ENCODE measurements at regions not wholly inside any gene's neighbourhood (a gene's known extent, or its start where the extent isn't known, plus 50 kb on each side); places are given as distances from the start of the nearest gene placed in this dataset.

- H3K9me3 ChIP-seq (ENCODE audit: low read length): no peaks in the 10 kb centered on the region
- H3K9ac ChIP-seq (ENCODE audit: low read length): no peak overlapping the region
- no peaks in the 10 kb centered on the region for H3K27me3 ChIP-seq (ENCODE audit: control insufficient read depth in 1 of 2, insufficient read depth in 2 of 2, low read length in 2 of 2)
- no peaks in the 10 kb centered on the region for H3K36me3 ChIP-seq (ENCODE audit: insufficient read depth, low read length)
- no peaks in the 10 kb centered on the region for H3K4me1 ChIP-seq (ENCODE audit: insufficient read depth, low read length)
- H3K27ac ChIP-seq (ENCODE audit: low read depth, low read length): no peak overlapping the region
- no peak overlapping the region for H3K4me3 ChIP-seq (ENCODE audit: low read depth in 1 of 2, low read length in 2 of 2)
Measured at GRCh38 chr10:33684211-33684611, 349.7 kb upstream of the NRP1 start.

- Histone ChIP-seq H3K36me3 (ENCODE audit: insufficient read depth, low read length) (no peaks in the 10 kb centered on the region), H3K9ac (ENCODE audit: low read length) (no peak overlapping the region), H3K27me3 (ENCODE audit: control insufficient read depth in 1 of 2, insufficient read depth in 2 of 2, low read length in 2 of 2) (no peaks in the 10 kb centered on the region), H3K27ac (ENCODE audit: low read depth, low read length) (no peak overlapping the region), H3K4me3 (ENCODE audit: low read depth in 1 of 2, low read length in 2 of 2) (no peak overlapping the region), H3K4me1 (ENCODE audit: insufficient read depth, low read length) (no peaks in the 10 kb centered on the region), H3K9me3 (ENCODE audit: low read length) (no peaks in the 10 kb centered on the region)
Measured at GRCh38 chr10:33681595-33681994, 347.1 kb upstream of the NRP1 start.

GRCh38 chr10:33680036-33680435 lies 345.6 kb upstream of the NRP1 start:
- Histone ChIP-seq H3K27ac (ENCODE audit: low read depth, low read length) (no peak overlapping the region), H3K36me3 (ENCODE audit: insufficient read depth, low read length) (no peaks in the 10 kb centered on the region), H3K27me3 (ENCODE audit: control insufficient read depth in 1 of 2, insufficient read depth in 2 of 2, low read length in 2 of 2) (no peaks in the 10 kb centered on the region), H3K9me3 (ENCODE audit: low read length) (no peaks in the 10 kb centered on the region), H3K9ac (ENCODE audit: low read length) (no peak overlapping the region), H3K4me3 (ENCODE audit: low read depth in 1 of 2, low read length in 2 of 2) (no peak overlapping the region), H3K4me1 (ENCODE audit: insufficient read depth, low read length) (no peaks in the 10 kb centered on the region)

DNA sequence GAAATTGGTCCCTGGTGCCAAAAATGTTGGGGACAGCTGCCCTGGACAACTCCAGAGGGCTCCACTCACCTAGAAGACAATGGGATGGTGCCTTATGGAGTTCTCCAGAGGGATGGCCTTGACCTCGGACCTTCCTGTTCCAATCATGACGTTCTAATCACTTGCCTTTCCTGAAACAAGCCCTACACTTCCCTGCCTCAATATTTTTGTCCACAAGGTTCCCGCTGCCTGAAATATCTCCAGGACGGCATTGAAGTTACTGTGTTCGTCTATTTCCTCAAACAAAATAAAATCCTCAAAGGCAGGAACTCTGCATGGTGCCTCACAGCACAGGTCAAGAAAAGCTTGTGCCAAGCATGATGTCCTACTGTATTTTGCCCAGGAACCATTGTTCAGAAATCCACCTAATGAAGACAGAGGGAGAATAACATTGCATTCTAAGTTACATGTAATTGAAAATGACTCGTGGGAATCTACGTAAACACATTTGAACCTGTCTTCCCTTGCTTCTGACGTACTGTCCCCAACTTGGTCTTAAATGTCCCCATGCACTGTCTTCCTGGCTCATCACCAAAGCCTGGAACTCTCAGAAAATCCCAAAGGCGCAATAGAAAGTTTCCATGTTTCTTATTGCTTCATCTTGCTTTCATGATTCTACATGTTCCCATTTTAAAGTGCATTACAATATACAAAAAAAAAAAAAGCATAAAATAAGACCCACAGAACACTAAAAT lies 342.3 kb upstream of the NRP1 start:
- H3K4me3 ChIP-seq (ENCODE audit: low read depth in 1 of 2, low read length in 2 of 2): no peak overlapping the region
- no peak overlapping the region for H3K9ac ChIP-seq (ENCODE audit: low read length)
- H3K27me3 ChIP-seq (ENCODE audit: control insufficient read depth in 1 of 2, insufficient read depth in 2 of 2, low read length in 2 of 2): no peaks in the 10 kb centered on the region
- no peaks in the 10 kb centered on the region for H3K4me1 ChIP-seq (ENCODE audit: insufficient read depth, low read length)
- H3K27ac ChIP-seq (ENCODE audit: low read depth, low read length): no peak overlapping the region
- no peaks in the 10 kb centered on the region for H3K36me3 ChIP-seq (ENCODE audit: insufficient read depth, low read length)
- no peaks in the 10 kb centered on the region for H3K9me3 ChIP-seq (ENCODE audit: low read length)

GRCh38 chr10:33674986-33675599 lies 340.6 kb upstream of the NRP1 start:
- H3K4me3 ChIP-seq (ENCODE audit: low read depth in 1 of 2, low read length in 2 of 2): no peak overlapping the region
- H3K27ac ChIP-seq (ENCODE audit: low read depth, low read length): no peak overlapping the region
- H3K9ac ChIP-seq (ENCODE audit: low read length): no peak overlapping the region

DNA sequence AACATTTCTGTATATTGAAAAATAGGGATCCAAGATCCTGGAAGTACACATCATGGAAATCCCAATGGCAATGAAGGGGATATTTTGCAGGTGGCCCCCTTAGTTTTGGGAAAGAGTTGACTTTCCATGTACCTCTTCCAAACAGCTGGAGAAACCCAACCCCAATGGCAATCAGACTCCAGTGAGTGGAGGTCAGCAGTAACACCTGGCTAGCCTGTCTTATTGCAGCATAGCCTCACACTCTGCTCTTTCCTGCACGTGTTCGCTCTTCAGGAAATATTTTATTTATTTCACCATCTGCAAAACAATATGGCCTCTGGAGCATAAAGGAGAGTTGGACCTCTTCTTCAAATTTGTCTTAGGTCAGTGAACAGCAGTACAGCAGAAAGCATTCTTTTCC lies 340.0 kb upstream of the NRP1 start:
- Histone ChIP-seq H3K9me3 (ENCODE audit: low read length) (no peaks in the 10 kb centered on the region), H3K4me3 (ENCODE audit: low read depth in 1 of 2, low read length in 2 of 2) (no peak overlapping the region), H3K27me3 (ENCODE audit: control insufficient read depth in 1 of 2, insufficient read depth in 2 of 2, low read length in 2 of 2) (no peaks in the 10 kb centered on the region), H3K36me3 (ENCODE audit: insufficient read depth, low read length) (no peaks in the 10 kb centered on the region), H3K27ac (ENCODE audit: low read depth, low read length) (no peak overlapping the region), H3K9ac (ENCODE audit: low read length) (no peak overlapping the region), H3K4me1 (ENCODE audit: insufficient read depth, low read length) (no peaks in the 10 kb centered on the region)

More at GRCh38 chr10:33674986-33675599, 340.6 kb upstream of the NRP1 start:
- no peaks in the 10 kb centered on the region for H3K36me3 ChIP-seq (ENCODE audit: insufficient read depth, low read length)
- no peaks in the 10 kb centered on the region for H3K4me1 ChIP-seq (ENCODE audit: insufficient read depth, low read length)
- no peaks in the 10 kb centered on the region for H3K9me3 ChIP-seq (ENCODE audit: low read length)
- no peaks in the 10 kb centered on the region for H3K27me3 ChIP-seq (ENCODE audit: control insufficient read depth in 1 of 2, insufficient read depth in 2 of 2, low read length in 2 of 2)

GRCh38 chr10:33673839-33674415 lies 339.5 kb upstream of the NRP1 start:
- Histone ChIP-seq H3K9ac (ENCODE audit: low read length) (no peak overlapping the region), H3K4me1 (ENCODE audit: insufficient read depth, low read length) (no peaks in the 10 kb centered on the region), H3K27ac (ENCODE audit: low read depth, low read length) (no peak overlapping the region), H3K27me3 (ENCODE audit: control insufficient read depth in 1 of 2, insufficient read depth in 2 of 2, low read length in 2 of 2) (no peaks in the 10 kb centered on the region), H3K36me3 (ENCODE audit: insufficient read depth, low read length) (no peaks in the 10 kb centered on the region), H3K4me3 (ENCODE audit: low read depth in 1 of 2, low read length in 2 of 2) (no peak overlapping the region), H3K9me3 (ENCODE audit: low read length) (no peaks in the 10 kb centered on the region)

- no peaks in the 10 kb centered on the region for H3K36me3 ChIP-seq (ENCODE audit: insufficient read depth, low read length)
- no peak overlapping the region for H3K9ac ChIP-seq (ENCODE audit: low read length)
- H3K4me3 ChIP-seq (ENCODE audit: low read depth in 1 of 2, low read length in 2 of 2): no peak overlapping the region
- H3K9me3 ChIP-seq (ENCODE audit: low read length): no peaks in the 10 kb centered on the region
- H3K27ac ChIP-seq (ENCODE audit: low read depth, low read length): no peak overlapping the region
- H3K4me1 ChIP-seq (ENCODE audit: insufficient read depth, low read length): no peaks in the 10 kb centered on the region
- no peaks in the 10 kb centered on the region for H3K27me3 ChIP-seq (ENCODE audit: control insufficient read depth in 1 of 2, insufficient read depth in 2 of 2, low read length in 2 of 2)
Measured at GRCh38 chr10:33669904-33670303, 335.4 kb upstream of the NRP1 start.

GRCh38 chr10:33666686-33667480 lies 332.4 kb upstream of the NRP1 start:
- Histone ChIP-seq H3K4me3 (ENCODE audit: low read depth in 1 of 2, low read length in 2 of 2) (no peak overlapping the region), H3K36me3 (ENCODE audit: insufficient read depth, low read length) (no peaks in the 10 kb centered on the region), H3K9me3 (ENCODE audit: low read length) (no peaks in the 10 kb centered on the region), H3K4me1 (ENCODE audit: insufficient read depth, low read length) (no peaks in the 10 kb centered on the region), H3K27ac (ENCODE audit: low read depth, low read length) (no peak overlapping the region), H3K9ac (ENCODE audit: low read length) (no peak overlapping the region), H3K27me3 (ENCODE audit: control insufficient read depth in 1 of 2, insufficient read depth in 2 of 2, low read length in 2 of 2) (no peaks in the 10 kb centered on the region)

- Histone ChIP-seq H3K9me3 (ENCODE audit: low read length) (no peaks in the 10 kb centered on the region), H3K4me1 (ENCODE audit: insufficient read depth, low read length) (no peaks in the 10 kb centered on the region), H3K36me3 (ENCODE audit: insufficient read depth, low read length) (no peaks in the 10 kb centered on the region), H3K27ac (ENCODE audit: low read depth, low read length) (no peak overlapping the region), H3K27me3 (ENCODE audit: control insufficient read depth in 1 of 2, insufficient read depth in 2 of 2, low read length in 2 of 2) (no peaks in the 10 kb centered on the region), H3K9ac (ENCODE audit: low read length) (no peak overlapping the region), H3K4me3 (ENCODE audit: low read depth in 1 of 2, low read length in 2 of 2) (no peak overlapping the region)
Measured at GRCh38 chr10:33665501-33665900, 331.0 kb upstream of the NRP1 start.

DNA sequence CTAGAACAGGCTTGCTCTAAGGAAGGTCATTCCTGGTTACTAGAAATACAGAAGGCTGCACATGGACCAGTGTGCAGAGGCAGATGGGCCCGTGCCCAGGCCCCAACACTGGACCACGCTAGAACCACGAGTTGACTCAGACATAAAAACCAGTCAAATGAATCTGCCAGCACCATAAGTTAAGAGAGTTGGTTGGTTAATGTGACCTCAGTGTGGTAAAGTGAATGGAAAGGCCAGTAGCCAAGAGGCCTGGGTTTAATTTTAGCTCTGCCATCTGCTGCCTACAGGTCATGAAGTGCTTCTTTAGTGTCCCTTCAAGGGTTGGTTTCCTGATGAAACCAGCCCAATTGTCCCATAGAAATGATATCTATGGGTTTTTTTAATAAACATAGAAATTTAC lies 329.6 kb upstream of the NRP1 start:
- no peaks in the 10 kb centered on the region for H3K36me3 ChIP-seq (ENCODE audit: insufficient read depth, low read length)
- H3K27ac ChIP-seq (ENCODE audit: low read depth, low read length): no peak overlapping the region
- no peaks in the 10 kb centered on the region for H3K9me3 ChIP-seq (ENCODE audit: low read length)
- H3K4me1 ChIP-seq (ENCODE audit: insufficient read depth, low read length): no peaks in the 10 kb centered on the region
- no peaks in the 10 kb centered on the region for H3K27me3 ChIP-seq (ENCODE audit: control insufficient read depth in 1 of 2, insufficient read depth in 2 of 2, low read length in 2 of 2)
- no peak overlapping the region for H3K4me3 ChIP-seq (ENCODE audit: low read depth in 1 of 2, low read length in 2 of 2)
- H3K9ac ChIP-seq (ENCODE audit: low read length): no peak overlapping the region

Measured in muscle layer of colon (tissue), 2 donors.